Skeletal muscle satellite cell (primary cell): ENCODE measurements at regions not wholly inside any gene's neighbourhood (a gene's known extent, or its start where the extent isn't known, plus 50 kb on each side); places are given as distances from the start of the nearest gene placed in this dataset.
"Not testable (repeated sequence)": the region's sequence is repeated elsewhere in the genome, so short reads cannot be mapped to it uniquely, and the experiment has no call there.

Experiments
- H3K27me3 ChIP-seq: 2 replicates; pipeline ENCODE4 v1.7.0; 2013; ENCODE audit warnings: low read length; ENCODE audit not compliant: control insufficient read depth, insufficient read depth
- H3K36me3 ChIP-seq: 2 replicates; pipeline ENCODE4 v1.7.0; 2013; ENCODE audit warnings: mild to moderate bottlenecking, control low read depth, low read length; ENCODE audit not compliant: insufficient read depth
- H3K4me1 ChIP-seq: 2 replicates; pipeline ENCODE4 v1.7.0; 2013; ENCODE audit warnings: low read length; ENCODE audit not compliant: control insufficient read depth, insufficient read depth
- H3K4me2 ChIP-seq: 2 replicates; pipeline ENCODE4 v1.7.0; 2013; ENCODE audit warnings: mild to moderate bottlenecking, low read length
- H3K4me3 ChIP-seq: 2 replicates; pipeline ENCODE4 v1.7.0; 2013; ENCODE audit warnings: low read length
- H3K9ac ChIP-seq: 2 replicates; pipeline ENCODE4 v1.7.0; 2013; ENCODE audit warnings: mild to moderate bottlenecking, low read depth, low read length, moderate library complexity
- H3K9me3 ChIP-seq: replicated peaks from 2 replicates; pipeline ENCODE4 v1.7.0; 2013; ENCODE audit warnings: mild to moderate bottlenecking, control low read depth, low read length

DNA sequence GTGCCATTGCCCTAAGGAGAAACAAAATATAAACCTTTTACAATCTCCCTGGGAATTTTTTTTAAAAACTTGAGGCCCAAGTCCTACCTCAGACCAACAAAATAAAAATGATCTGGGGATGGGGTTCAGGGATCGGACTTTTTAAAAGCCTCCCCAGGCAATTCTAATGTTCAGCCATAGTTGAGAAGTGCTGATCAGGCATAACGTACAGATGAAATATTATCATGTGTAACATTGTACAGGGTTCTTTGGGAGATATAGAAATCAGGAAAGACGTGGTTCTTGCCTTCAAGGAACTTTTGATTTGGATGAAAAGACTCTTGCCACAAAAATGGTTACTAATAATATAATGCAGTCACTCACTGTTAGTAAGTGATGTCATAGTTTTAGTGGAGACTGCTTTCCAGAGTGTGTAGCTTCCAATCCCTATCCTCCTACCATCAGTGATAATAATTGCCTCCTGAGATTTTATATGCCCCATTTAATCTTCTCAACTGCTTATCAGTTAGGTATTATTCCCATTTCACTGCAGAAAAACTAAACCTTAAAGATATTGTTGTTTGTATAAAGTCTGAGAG, 135.6 kb downstream of the BRMS1L start:
- Histone ChIP-seq H3K27me3 (peaks cover 14% of the 10 kb centered on the region), H3K36me3 (no peaks in the 10 kb centered on the region), H3K4me3 (no peak overlapping the region), H3K9ac (no peak overlapping the region), H3K4me1 (no peaks in the 10 kb centered on the region), H3K4me2 (no peak overlapping the region), H3K9me3 (no peaks in the 10 kb centered on the region)

DNA sequence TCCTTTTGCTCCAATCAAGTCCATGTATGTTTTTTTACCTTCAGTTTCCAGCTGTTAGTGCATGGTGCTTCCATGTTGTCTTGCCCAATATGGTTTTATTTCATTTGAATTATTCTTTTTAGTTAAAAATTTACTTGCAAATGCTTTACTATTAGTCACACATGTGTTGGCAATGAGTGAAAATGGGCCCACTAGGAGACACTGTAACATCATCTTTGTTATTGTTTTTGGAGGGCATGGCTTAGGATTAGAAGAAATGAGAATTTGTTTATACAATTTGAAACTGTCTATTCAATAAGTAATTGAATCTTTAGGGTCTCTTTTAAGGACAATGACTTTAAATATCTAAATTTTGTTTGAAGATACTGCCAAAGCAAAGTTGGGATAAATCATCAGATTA, 133.7 kb downstream of the BRMS1L start:
- Histone ChIP-seq H3K9me3 (no peaks in the 10 kb centered on the region), H3K4me3 (no peak overlapping the region), H3K4me1 (no peaks in the 10 kb centered on the region), H3K9ac (no peak overlapping the region), H3K27me3 (peaks cover 22% of the 10 kb centered on the region), H3K4me2 (no peak overlapping the region), H3K36me3 (no peaks in the 10 kb centered on the region)

GRCh38 chr14:35958499-35958898, 132.4 kb downstream of the BRMS1L start:
- Histone ChIP-seq H3K4me2 (no peak overlapping the region), H3K9me3 (no peaks in the 10 kb centered on the region), H3K27me3 (peaks cover 22% of the 10 kb centered on the region), H3K9ac (no peak overlapping the region), H3K4me3 (no peak overlapping the region), H3K4me1 (no peaks in the 10 kb centered on the region), H3K36me3 (no peaks in the 10 kb centered on the region)

- no peaks in the 10 kb centered on the region for H3K4me1 ChIP-seq
- no peak overlapping the region for H3K4me2 ChIP-seq
- H3K36me3 ChIP-seq = no peaks in the 10 kb centered on the region
- H3K9ac ChIP-seq = no peak overlapping the region
- no peak overlapping the region for H3K4me3 ChIP-seq
- peaks cover 34% of the 10 kb centered on the region for H3K27me3 ChIP-seq
- no peaks in the 10 kb centered on the region for H3K9me3 ChIP-seq
Observed at GRCh38 chr14:35956376-35957085, 130.4 kb downstream of the BRMS1L start.

DNA sequence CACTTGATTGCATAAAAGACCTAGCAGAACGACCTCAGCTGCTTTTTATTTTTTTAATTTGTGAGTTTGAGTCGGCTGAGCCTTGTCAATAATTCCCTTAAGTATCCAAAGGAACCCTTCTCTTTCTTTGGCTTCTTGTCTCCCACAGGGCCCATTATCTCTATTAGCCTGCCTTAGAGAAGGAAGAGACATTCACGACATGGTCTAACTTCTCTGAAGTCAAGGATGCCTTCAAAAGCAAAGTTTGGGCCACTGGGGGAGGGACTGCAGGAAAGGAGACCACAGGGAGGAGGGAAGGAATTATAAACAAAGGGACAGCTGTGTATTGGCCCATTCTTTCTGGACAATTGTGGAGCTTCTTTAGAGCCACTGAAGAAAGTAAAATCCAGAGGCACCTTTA, 126.4 kb downstream of the BRMS1L start:
- Histone ChIP-seq H3K4me2 (no peak overlapping the region), H3K4me3 (no peak overlapping the region), H3K27me3 (peaks cover 30% of the 10 kb centered on the region), H3K9me3 (no peaks in the 10 kb centered on the region), H3K4me1 (no peaks in the 10 kb centered on the region), H3K9ac (no peak overlapping the region), H3K36me3 (no peaks in the 10 kb centered on the region)

- H3K4me2 ChIP-seq = no peak overlapping the region
- H3K36me3 ChIP-seq = no peaks in the 10 kb centered on the region
- no peaks in the 10 kb centered on the region for H3K4me1 ChIP-seq
- no peak overlapping the region for H3K4me3 ChIP-seq
- no peak overlapping the region for H3K9ac ChIP-seq
- H3K9me3 ChIP-seq = no peaks in the 10 kb centered on the region
- peaks cover 18% of the 10 kb centered on the region for H3K27me3 ChIP-seq
Observed at GRCh38 chr14:35949920-35950513, 123.9 kb downstream of the BRMS1L start.

DNA sequence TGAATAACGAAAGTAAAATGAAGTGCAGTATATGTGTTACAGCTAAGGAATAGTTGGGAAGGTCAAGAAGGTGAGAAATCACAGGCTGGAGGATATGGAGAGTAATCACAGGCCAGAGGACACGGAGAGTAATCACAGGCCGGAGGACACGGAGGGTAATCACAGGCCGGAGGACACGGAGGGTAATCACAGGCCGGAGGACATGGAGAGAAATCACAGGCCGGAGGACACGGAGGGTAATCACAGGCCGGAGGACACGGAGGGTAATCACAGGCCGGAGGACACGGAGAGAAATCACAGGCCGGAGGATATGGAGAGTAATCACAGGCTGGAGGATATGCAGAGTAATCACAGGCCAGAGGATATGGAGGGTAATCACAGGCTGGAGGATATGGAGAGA, 121.8 kb downstream of the BRMS1L start:
- H3K4me2 ChIP-seq, H3K36me3 ChIP-seq, H3K4me3 ChIP-seq, H3K9ac ChIP-seq, H3K4me1 ChIP-seq, H3K9me3 ChIP-seq: not testable (repeated sequence)
- H3K27me3 ChIP-seq = peaks cover 17% of the 10 kb centered on the region

DNA sequence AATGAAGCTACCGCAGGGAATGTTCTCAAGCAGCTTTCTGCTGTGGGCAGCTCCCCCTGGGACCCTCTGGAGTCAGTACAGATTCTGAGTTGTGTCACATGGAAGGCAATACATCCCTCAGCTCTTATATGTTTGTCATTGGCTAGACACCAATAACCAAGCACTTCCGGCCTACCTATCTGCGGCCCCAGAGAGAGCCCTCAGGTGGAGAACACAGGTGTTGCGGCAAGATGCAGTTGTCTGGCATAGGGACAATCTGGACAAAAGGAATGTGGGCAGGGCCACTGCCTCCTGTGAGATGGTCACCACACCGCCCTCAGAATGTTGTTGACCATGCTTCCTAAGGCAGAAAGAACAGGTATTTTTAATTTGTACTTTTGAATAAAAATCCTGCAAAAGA, 118.7 kb downstream of the BRMS1L start:
- no peak overlapping the region for H3K4me3 ChIP-seq
- no peaks in the 10 kb centered on the region for H3K4me1 ChIP-seq
- H3K27me3 ChIP-seq = peaks cover 15% of the 10 kb centered on the region
- H3K9ac ChIP-seq = no peak overlapping the region
- no peak overlapping the region for H3K4me2 ChIP-seq
- no peaks in the 10 kb centered on the region for H3K36me3 ChIP-seq
- H3K9me3 ChIP-seq = no peaks in the 10 kb centered on the region

- Histone ChIP-seq H3K4me3 (peak overlapping the region; percentile 65), H3K4me2 (peak overlapping the region; percentile 69)
Observed at GRCh38 chr14:35940291-35940690, 114.2 kb downstream of the BRMS1L start.

DNA sequence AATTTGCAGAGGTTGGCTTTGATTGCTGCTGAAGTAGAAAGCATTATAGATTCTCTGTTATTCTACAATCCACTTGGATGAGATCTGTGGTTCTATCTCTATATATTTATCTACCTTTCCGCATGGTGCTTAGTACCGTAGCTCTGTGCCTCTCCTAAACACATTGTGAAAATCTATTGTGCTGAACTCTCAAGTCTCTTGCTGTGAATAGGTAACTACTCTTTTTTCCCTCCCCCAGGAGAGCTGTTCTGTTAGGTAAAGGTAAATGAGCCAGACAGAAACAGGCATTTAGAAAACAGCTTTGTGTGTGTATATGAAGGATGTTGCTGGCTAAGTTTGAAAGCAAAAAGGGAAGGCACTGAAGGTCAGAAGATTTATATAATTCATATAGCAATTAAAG, 112.6 kb downstream of the BRMS1L start:
- Histone ChIP-seq H3K4me1 (no peaks in the 10 kb centered on the region), H3K36me3 (no peaks in the 10 kb centered on the region), H3K4me3 (no peak overlapping the region), H3K4me2 (no peak overlapping the region), H3K27me3 (peaks cover 29% of the 10 kb centered on the region), H3K9me3 (no peaks in the 10 kb centered on the region), H3K9ac (no peak overlapping the region)

More at GRCh38 chr14:35940291-35940690, 114.2 kb downstream of the BRMS1L start:
- no peaks in the 10 kb centered on the region for H3K4me1 ChIP-seq
- H3K27me3 ChIP-seq = peaks cover 28% of the 10 kb centered on the region
- no peaks in the 10 kb centered on the region for H3K36me3 ChIP-seq
- no peaks in the 10 kb centered on the region for H3K9me3 ChIP-seq
- no peak overlapping the region for H3K9ac ChIP-seq

DNA sequence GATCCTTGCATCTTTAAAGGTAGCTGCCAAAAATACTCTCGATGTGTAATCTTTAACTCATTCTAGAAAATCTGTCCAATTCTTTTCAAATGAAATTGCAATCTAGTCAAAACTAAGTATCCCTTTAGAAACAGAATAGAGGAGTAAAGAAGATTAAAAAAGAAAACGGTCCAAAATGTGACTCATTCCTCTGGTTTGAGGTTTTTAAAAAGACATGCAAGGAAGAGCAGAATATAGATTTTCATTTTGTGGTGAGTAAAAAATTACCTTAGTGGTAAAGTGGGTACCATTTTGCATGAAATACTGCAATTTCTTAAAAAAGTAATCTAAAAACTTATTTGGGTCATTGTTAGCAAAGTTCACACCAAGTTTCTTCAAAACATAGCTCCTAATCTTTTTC, 108.4 kb downstream of the BRMS1L start:
- no peak overlapping the region for H3K4me3 ChIP-seq
- no peaks in the 10 kb centered on the region for H3K36me3 ChIP-seq
- peaks cover 30% of the 10 kb centered on the region for H3K27me3 ChIP-seq
- no peaks in the 10 kb centered on the region for H3K9me3 ChIP-seq
- no peak overlapping the region for H3K4me2 ChIP-seq
- no peak overlapping the region for H3K9ac ChIP-seq
- H3K4me1 ChIP-seq = no peaks in the 10 kb centered on the region
